ENCODE measurements at regions not wholly inside any gene's neighbourhood (a gene's known extent, or its start where the extent isn't known, plus 50 kb on each side); places are given as distances from the start of the nearest gene placed in this dataset.

DNA sequence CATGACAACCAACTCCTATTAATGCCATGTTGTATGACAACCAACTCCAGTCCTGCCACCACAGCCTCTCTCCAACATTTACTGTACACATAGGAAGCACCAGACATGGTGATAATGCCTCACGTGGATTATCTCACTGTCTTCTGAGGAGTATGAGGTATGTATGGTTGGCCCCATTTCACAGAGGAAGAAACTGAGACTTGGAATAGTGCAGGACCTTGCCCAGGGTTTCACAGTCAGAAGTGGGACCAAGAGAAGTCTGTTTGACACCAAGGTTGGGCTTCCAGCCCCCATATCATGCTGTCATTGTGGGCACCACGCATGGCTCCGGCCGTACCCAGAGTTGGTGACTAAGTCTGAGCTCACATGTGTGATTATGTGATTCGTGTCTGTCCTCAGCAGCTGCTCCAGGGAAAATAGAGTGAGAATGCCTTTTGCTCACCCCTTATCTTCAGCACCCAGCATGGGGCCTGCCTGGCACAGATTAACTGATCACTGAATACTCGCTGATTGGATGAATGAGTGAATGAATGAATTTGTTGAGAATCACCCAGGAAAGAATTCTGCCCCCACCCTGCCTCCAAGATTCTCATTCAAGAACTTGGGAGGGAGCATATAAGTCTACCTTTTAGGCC, 204.1 kb upstream of the NLRP1 start:
- no peak for DNase-seq

DNA sequence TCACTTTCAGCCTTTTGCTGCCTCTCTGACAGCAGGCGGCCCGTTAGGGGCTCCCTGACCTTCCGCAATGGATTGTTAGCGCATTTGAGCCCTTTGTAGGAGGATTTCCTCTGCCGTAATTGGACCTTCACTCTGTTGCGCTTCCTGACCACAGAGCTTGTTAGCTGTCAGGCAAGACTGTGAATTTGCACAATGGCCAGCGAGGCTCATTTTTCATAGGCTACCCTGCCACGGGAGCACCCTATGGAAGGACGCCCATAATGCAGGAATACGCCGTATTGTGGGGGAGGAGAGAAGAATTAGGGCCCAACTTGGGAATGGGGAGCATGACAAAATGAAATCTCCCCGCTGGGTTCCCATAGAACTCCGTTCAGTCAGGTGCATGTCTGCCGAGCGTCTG, 205.2 kb upstream of the NLRP1 start:
- DNase-seq: no peak

DNA sequence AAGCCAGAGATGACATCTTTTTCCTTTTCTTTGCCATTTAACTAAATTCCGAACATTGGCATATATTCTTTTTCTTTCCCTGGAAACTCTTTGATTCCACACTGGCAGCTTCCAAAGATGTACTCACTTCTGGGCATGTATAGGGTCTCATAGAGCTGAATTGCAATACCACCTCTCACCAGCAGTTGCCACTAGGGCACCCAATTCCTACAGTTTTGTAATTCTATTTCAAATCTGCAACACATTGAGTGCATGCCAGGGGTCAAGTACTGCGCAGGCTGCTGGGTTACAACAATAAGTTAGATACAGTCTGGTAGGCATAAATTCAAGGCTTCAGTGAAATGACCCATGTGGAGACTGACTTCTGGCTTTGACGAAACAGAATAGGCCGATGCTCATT, 208.8 kb upstream of the NLRP1 start:
- no peak for DNase-seq

DNA sequence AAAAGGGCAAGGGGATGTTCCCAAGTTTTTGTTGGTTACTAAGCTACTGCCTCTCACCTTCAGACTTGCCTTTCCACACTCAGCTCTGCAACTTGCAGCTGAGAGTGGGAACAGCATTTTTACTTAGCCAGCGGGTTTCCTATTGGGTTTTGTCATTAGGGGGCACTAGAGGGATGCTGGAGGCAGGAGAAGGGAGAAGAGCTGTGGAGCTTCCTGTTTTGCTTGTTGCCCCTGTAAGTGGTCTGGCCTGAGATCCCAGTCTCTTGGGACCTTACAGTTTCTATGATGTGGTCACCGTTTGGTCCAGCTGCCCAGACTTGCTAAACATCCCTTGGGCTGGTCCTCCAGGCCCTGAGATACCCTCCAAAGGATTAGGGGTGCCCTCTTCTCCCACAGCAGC, 209.6 kb upstream of the NLRP1 start:
- DNase-seq: no peak

DNA sequence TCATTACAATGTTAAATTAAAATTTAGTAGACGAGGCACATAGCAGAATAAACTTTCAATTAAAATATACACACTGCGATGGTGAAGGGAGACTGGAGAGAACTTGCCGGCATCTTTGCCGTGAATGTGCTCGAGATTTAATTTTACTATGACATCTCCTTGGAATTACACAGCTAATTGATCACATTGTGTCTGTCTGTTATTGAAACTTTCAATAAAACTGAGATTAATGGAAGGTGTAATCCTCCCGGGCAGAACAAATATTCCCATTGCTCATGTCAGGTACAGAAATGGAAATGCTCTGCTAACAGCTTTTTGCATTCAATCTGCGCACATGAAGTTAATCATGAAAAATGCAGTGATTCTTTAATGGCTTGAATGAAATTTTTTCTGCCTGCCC, 210.1 kb upstream of the NLRP1 start:
- no peak for DNase-seq

DNA sequence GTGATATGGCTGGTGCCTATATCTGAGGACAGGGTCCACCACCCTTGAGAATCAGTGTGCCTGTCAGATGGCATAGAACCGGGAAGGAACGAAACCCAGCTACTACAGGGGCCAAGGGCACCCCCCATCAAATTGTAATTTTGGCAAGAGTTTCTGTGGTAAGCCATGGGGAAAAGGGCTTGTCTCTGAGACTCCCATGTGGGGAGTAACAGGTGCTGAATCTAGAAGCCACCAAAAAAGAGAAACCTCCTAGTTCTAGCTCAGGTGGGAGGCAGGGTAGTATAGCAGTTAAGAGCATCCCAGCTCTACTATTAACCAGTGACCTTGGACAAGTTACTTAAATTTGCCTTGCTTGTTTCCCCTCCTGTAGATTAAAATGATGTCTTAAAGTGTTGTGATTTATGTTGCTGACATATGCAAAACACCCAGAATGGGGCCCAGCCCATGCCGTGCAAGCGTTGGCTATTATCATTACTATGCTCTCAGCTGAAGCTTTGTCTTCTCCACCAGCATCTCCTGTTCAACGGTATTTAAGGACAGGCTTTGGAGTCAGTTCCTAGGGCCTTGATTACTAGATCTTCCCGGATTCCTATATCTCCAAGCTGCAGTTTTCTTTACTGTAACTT, 210.7 kb upstream of the NLRP1 start:
- DNase-seq: no peak

DNA sequence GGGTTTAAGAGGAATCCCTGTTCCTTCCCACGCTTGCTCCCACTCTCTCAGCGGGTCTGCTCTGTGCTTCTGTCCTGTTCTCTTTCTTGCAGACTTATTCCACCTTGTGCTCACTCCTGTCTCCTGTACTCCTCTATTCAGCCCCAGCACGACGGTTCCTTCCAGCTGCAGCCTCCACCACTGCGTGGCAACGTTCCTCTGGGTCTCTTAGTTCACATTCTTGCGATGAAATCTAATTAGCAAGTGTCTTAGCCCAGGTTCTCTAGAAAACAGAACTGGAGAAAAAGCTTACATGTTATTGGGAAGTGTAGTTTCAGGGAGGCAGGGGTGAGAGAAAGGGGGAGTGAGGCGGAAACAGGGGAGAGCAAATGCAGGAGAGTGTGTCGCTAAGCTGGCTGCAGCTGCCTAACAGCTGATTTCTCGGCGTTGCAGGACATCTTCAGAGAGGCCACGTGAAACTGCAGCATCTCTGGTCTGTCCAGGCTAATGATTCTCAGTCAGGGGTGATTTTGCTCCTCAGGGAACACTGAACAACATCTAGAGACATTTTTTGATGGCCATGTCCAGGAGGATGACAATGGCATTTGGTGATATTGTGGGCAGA, 213.2 kb upstream of the NLRP1 start:
- DNase-seq: no peak

DNA sequence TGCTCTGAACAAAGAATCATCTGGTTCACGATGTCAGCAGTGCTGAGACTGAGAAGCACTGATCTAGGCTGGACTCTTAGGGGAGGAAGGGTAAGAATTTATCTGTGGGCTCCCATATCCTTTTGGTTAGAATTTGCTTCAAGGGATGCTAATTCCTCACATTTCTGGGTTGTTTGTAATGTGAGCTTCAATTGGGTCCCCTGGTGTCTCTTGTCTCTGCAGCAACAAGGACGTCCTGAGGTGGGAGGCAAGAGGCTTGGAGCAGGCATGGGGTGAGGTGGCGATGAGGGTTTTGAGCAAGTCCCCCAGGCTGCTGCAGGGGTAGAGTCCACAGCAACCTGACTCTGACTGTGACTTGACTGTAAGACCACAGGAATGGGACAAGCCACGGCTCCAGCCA, 213.8 kb upstream of the NLRP1 start:
- no peak for DNase-seq

DNA sequence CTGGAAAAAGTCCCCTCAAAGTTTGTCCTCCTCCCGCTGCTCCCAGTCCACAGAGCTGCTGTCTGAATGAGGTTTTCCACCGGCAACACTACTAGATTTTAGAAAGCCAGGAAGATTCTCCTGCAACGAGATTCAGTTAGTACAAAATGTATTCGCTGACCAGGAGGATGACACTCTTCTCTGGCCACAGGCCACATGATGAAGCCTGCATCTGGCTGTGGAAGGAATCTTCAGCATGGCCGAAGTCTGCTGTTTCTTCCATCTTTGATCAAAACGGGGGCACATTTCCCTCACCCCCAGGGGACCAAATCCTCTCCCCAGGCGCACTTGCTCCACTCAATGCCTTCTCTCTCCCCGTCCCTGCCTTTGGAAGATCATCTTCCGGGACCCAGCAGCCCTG, 215.8 kb upstream of the NLRP1 start:
- DNase-seq: no peak

DNA sequence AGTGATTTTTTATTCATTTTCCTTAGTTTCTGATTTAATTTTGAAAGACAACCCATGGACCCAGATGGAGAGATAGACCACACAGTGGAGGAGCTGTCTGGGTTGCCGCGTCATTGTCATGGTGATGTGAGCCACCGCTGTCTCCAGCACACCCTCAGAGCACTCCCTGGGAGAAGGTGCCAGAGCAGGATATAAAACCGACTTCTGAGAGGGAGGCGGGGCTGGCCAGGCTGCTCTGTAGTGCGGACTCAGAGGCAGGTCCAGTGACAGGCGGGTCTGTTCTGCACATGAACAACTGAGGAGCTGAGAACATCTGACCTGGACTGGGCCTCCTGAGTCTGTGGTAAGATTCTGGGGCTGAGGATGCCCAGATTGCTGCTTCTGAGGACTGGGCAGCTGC, 216.3 kb upstream of the NLRP1 start:
- DNase-seq: peak in 1 of 2 experiments; percentile 0

DNA sequence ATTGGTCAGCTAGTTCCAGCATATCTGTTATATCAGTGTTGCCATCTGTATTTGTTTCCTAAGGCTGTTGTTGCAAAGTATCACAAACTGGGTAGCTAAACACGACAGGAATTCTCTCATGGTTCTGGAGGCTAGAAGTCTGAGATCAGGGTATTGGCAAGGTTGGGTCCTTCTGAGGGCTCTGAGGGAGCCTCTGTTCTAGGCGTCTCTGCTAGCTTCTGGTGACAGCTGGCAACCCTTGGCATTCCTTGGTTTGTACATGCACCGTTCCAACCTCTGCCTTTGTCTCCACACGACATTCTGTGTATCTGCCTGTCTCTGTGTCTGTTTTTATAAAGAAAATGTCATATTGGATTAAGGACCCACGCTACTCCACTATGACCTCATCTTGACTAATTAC, 219.9 kb upstream of the NLRP1 start:
- DNase-seq: no peak

DNA sequence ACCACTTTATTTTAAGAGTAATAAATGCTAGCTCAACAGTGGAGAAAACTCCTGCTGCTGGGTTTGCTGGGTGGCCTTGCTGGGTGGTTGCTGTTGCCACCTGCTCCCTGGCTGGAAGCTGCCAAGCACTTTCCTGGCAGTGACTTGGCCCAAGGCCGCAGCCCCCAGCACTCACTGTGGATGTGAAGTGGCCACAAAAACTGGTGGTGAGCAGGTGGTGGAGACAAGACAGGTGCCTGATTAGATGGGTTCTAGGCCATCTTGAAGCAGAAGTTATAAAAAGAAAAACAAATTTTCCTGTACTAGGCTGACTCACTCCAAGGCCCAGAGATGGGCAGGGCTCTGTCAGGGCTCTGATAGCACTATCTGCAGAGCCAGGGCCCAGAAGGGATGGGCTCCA, 224.7 kb upstream of the NLRP1 start:
- no peak for DNase-seq

DNA sequence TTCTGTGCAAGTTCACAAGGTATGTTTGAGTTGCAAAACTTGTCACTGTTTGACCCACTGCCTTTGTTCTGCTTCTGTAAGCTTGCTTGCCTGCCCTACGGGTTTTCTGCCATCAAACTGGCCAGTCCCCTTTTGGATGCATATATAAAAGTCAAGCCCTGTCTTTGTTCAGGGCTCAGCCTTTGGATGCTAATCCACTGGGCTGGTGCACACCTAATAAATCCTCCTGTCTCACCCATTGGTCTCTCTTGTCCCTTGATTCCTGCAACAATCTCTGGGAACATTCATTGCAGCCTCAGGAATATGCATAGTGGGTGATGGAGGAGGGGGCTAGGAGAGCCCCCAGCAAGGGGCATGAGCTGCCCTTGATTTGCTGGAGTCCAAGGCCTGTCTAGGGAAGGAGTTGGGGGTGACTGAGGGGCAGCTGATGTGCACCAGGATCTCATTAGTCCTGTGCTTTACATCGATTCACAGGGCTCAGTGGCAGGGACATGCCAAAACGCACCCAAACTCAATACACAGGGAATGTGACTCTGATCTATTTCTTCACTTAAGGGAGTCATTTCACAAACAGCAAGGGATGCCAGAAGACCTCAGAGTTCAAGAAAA, 225.4 kb upstream of the NLRP1 start:
- DNase-seq: no peak

DNA sequence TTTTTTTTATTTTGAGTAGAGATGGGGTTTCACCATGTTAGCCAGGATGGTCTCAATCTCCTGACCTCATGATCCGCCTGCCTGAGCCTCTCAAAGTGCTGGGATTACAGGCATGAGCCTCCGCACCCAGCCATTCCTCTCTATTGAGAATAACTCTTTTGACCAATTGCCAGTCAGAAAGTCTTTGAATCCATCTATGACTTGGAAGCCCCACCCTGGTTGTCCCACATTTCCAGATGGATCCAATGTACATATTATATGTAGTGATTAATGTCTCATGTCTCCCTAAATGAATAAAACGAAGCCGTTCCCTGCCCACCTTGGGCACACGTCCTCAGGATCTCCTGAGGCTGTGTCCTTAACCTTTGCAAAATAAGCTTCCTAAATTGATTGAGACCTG, 228.3 kb upstream of the NLRP1 start:
- no peak for DNase-seq

DNA sequence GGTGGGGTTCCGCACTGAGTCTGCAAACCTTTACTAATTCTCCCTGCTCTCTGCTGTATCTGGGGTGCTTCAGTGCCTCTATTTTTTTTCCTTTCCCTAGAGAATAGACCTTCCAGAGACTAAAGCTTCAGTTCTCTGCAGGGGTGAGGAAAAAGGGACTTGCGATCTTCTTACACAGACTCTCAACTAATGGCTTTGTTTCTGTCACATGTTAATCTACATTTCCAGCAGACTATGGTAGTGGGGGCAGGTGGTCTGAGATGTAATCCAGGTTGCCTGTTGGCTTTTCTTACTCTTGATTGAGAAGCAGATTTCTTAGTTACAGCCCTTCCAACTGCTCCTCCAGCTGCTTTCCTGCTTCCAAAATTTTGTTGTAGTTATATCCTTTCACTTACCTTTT, 229.0 kb upstream of the NLRP1 start:
- no peak for DNase-seq

DNA sequence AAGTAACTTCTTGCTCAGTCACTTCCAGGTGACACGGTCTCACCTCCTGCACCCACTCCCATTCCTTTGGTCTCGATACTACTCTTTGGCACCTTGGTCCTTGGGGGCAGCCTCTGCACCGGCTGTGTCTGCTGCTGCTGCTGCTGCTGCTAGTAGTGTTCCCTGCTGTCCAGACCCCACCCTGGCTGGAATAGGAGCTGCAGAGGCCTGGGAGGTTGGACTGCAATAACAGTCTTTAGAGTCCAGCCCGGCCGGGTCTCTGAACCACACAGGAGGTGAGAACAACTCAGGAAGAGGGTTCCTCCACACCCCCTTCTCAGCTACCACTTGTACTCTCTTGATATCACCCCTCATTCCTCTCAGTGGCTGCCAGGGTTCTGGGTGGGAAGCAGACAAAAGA, 231.1 kb upstream of the NLRP1 start:
- DNase-seq: no peak

DNA sequence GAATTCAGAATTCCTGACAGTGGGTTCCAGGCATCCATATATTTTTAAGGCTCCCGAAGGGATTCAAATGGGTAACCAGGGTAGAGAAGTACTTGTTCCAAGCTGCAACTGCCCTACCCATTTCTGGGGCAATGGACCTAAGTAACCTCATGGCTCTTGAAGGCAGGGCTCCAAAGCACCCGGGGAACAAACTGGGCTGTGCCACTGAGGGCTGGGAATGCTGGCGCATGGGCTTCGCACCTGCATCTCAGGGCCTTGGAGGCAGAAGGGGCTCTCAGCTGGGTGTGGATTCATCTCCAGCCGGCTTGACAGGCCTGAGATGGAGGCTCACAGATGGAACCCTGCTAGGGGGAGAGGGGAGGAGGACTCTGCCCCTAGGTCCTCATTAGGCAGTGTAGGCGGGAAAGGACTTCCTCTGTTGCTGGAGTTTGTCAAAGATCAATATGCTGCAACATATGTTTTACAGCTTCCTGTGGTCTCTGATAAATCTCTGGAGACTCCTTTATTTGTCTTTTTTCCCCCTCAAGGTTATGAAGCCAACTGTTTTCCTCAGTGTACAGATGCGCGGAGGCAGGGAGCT, 232.3 kb upstream of the NLRP1 start:
- peak; percentile 31 to 39 for DNase-seq

DNA sequence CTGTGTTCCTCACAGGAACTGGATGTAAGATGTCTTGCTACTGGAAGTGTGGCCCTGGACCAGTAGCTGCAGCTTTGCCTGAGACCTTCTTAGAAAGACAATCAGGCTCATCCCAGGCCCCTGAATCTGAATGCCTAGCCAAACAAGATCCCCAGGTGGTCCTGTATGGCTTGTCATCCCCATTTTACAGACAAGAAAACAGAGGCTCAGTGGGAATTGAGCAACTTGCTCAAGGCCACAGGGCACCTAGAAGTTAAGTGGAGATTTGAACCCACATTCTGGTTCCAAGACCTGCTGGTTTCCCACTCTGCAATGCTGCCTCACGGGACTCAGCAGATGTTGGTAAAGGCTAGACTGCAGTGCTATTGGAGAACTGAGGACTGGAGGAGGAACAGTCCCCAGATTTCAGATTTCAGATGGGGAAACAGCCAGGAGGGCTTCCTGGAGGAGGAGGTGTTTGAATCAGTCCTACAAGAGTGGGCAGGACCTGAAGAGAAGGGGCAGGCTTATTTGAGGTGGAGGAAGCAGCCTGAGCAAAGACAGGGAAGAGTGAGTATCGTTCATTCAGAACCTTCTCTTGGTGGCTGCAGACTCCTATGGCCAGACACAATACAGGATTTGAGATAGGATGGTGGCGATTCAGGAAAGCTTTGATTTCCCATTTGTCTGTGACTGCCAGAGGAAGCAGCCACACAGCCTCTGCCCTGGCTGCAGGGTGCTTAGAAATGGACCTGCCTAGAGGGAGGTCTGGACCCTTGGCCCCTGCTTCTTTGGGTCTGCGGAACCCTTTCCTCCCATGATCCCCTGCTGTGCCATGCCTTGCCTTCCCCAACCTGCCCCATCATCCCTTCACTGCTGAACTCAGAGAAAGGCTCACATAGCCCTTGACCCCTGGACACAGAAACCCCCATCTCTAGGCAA, 233.4 kb upstream of the NLRP1 start:
- no peak for DNase-seq

DNA sequence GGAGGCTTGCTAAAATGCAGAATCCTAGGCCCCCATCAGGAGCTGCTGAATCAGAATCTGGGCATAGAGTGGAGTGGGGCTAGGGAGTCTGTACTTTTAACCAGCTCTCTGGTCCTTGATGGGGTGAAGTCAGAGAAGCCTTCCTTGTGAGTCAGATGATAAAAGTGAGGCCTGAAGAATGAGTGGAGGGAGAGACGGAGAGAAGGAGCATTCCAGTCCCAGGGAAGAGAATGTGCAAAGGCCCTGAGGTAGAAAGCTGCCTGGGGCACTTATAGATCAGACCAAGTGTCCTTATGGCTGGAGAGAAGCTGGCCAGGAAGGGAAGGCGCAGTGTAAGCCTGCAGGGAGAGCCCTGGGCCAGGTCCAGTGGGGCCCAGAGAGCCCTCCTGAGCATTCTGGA, 235.1 kb upstream of the NLRP1 start:
- DNase-seq: no peak

DNA sequence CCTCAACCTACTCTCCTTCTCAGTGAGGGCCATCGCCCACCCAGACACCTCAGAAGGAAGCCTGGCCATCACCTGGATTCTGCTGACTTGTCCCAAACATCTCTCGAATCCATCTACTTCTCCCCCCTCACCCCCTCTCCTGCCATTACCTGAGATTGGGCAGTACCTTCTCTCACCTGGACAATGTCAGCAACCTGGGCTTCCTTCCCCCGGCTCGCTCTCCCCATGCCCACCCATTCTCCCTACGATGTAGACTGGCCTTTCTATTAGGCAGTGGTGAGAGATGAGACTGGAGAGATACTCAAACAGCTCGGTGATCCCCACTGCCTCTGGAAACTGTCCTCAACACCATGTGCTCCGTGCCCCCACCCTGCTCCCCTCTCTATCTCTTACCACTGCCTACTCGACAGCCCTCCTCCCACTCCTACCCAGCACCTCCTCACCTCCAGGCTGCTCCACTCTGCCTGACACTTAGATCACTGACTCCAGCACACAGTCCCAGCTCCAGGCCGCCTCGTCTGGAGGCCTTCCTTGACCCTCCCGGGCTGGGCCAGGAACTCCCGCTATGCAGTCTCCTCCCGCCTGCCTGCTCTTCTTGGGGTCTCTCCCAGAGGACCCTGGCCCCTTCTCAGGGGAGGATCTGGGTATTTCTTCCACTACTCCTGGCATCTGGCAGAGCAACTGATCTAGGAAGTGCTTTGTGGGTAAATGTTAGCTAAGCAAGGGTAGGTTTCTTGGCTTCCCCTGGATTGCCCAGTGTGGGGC, 235.8 kb upstream of the NLRP1 start:
- DNase-seq: no peak

DNA sequence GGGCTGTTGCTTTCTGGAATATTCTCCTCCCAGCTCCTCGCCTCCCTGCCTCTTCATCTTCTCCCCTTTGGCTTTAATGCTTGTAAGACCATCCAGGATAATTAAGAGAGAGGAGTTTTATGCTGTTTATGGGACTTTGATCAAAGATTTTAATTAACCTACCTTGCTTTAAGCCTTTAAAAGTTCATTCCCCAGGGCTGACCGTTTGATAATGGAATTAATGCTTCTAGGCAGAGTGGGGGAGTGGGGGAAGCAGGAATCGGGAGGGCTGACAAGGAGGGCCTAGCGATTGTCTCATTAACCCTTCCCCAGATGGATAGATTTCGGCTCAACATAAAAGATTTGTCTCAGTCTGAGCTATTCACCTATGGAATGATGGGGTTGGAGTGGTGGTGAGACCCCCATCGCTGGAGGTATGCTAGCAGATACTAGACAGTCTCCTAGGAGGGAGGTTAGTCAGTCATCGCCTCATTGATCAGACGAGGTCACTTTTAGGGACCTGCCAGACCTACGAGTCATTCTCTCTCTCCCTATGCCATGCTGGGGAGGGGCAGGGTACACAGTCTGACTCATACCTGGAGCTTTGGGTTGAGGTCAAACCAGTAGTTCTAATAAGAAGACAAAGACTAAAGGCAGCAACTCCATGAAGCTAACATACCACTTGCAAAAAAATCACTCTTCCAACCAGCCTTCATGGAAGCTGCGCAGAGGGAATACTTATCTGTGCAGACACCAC, 236.6 kb upstream of the NLRP1 start:
- DNase-seq: no peak

Measured in NCI-H524 (cell line).